GM21381 (cell line): ENCODE measurements at regions not wholly inside any gene's neighbourhood (a gene's known extent, or its start where the extent isn't known, plus 50 kb on each side); places are given as distances from the start of the nearest gene placed in this dataset.
"Not testable (repeated sequence)": the region's sequence is repeated elsewhere in the genome, so short reads cannot be mapped to it uniquely, and the experiment has no call there.

Source experiments
- ATAC-seq: cut with Tn5 transposase; IDR thresholded peaks from one replicate; pipeline ENCODE4 v1.9.1; 2021; ENCODE audit warnings: mild to moderate bottlenecking, moderate library complexity; ENCODE audit not compliant: unreplicated experiment

DNA sequence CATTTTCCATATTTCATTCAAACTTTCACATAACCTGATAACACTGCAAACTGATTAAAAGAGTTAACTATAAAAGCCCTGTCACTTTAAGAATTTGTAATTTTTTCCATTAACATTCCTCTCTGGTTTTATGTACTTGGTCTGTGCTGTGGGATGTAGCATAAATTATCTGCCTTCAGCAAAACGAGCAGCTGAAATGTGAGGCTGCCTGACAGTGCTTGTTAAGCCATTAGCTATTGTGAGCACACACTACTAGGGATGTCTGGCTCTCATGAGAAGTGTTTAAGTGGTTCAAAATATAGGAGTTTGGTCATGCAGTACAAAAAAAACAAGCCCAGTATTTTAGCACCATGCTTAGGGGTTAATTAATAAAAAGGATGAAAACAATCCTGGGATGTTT, 63.0 kb downstream of the HOXA1 start:
- ATAC-seq: no peak

DNA sequence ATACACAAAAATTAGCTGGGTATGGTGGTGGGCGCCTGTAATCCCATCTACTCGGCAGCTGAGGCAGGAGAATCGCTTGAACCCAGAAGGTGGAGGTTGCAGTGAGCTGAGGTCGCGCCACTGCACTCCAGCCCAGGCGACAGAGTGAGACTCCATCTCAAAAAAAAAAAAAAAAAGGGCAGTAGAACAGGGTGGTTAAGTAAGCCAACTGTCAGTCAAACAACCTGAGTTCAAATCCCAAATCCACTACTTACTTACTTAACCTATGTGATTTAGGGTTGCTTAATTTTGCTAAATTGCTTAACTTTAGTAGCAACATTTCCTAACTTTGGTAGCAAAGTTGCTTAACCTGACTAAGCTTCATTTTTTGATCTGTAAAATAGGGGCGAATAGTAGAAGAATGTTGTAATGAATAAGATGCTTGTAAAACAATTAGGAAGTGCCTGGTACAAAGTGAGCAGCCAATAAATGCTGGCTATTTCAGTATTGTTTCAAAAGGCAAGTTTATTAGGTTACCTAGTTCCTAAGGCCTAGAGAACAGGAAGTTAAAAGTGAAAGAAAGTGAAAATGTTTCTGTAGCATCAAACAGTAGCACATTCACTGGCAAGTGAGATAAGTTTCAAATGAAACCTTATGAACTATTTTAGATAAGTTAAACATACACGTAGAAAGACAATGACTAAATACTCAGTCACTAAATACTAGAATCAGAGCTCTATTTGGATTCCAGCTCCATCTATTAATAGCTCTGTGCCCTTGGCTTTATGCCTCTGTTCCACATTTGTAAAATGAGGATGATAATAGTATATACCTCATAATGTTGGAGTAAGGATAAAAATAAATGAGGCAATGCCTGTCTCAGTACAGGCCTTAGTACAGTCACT, 64.3 kb downstream of the HOXA1 start:
- ATAC-seq: peak; percentile 88

DNA sequence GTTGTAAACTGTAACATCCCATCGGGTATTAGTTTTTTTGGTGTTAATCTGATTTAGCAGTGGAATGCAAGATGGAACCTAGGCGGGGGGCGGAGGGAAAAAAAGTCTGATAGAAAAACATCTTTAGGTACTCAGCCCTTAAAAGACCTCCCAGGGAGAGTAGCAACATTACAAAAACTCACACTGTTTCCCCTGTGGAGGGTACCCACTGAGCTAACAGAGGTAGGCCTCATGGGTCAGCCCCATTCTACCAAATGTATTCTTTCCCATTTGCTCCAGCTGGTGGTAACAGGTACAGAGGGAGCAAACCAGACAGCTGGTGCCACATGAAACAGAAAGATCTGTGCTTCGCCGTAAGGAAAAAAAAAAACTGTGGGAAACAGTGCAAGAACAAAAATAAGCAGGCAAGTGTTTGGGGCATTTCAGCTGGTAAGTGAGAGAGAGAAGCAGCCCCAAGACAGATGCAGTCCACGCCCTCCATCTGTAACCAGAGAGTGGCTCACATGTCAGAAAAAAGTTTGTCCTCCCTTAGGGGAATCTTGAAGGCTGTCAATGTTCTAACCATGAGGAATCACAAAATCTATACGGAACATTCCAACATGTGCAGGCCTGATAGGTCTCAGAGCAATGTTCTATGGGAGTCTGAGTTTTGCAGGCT, 65.3 kb downstream of the HOXA1 start:
- no peak for ATAC-seq

DNA sequence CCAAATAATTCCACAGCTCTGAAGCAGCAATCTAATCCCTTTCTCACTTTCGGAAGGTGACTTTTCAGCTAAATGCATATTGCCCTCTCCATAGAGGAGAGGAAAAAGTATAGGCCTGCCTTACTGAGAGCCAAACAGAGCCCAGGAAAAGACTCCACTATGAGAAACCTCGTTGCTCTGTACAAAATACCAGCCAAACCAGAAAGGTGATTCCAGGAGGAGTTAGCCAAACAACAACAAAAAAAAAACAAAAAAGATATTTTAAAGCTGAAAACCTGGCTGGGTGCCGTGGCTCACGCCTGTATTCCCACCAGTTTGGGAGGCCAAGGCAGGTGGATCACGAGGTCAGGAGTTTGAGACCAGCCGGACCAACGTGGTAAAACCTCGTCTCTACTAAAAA, 70.5 kb downstream of the HOXA1 start:
- no peak for ATAC-seq

DNA sequence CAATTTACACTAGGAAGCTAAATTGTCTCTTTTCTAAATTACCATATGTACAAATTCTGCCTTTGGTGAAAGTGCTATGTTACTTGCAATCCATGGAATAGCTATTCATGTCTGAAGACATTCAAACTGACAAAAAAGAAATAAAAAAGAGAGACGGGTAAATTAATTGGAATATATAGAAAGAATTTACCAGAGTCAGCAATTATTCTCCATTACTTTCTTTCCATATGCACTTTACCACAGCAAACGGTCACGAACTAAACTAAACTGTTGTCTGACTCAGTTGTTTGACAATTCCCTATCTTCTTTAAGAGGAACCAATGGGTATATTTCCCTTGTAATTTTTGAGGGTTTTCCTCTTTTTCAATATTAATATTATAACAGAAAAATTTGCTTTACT, 85.7 kb downstream of the HOXA1 start:
- no peak for ATAC-seq

DNA sequence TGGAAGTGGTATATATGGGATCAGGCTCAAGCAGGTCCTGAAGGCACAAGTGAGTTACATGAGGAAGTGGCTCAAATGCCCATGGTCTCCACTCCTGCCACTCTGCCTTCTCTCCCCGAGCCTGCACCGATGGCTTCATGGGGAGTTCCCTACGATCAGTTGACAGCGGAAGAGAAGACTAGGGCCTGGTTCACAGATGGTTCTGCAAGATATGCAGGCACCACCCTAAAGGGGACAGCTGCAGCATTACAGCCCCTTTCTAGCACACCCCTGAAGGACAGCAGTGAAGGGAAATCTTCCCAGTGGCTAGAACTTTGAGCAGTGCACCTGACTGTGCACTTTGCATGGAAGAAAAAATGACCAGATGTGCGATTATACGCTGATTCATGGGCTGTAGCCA, 95.3 kb downstream of the HOXA1 start:
- ATAC-seq: no peak

DNA sequence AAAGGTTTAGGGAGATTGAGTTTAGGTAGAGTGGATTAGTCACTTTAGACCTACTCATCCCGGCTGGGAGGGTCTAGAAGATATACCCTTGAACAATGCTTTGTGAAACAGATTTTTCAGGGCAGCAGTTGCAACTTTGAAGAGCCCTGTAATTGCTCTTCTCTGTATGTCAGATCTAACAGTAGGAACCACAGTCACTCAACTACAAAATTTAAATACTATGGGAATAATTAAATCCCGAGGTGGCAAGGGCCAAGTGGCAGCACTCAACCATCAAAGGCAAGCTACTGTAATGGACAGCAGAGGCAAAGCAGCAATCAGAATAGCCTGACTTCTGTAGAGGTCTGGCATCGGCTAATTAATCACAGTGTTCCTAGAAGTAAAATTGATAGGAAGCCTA, 97.5 kb downstream of the HOXA1 start:
- not testable (repeated sequence) for ATAC-seq

DNA sequence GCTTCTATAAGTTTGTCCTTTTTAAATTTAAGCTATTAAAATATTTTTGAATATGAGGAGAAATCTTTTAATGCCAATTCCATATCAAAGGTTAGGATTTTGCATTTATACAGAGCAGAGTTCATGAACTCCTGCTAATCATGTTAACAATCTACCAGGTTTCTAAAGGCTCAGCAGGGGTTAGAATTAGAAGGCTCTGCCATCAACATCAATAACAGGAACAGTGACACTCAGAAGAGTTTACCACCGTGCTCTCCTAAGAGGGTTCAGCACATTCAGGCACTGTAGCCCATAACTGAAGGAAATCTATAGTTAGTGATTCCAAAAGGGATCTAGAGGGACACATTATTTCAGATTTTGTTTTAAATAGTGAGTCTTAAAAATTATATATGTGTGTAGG, 100.1 kb downstream of the HOXA1 start:
- no peak for ATAC-seq

DNA sequence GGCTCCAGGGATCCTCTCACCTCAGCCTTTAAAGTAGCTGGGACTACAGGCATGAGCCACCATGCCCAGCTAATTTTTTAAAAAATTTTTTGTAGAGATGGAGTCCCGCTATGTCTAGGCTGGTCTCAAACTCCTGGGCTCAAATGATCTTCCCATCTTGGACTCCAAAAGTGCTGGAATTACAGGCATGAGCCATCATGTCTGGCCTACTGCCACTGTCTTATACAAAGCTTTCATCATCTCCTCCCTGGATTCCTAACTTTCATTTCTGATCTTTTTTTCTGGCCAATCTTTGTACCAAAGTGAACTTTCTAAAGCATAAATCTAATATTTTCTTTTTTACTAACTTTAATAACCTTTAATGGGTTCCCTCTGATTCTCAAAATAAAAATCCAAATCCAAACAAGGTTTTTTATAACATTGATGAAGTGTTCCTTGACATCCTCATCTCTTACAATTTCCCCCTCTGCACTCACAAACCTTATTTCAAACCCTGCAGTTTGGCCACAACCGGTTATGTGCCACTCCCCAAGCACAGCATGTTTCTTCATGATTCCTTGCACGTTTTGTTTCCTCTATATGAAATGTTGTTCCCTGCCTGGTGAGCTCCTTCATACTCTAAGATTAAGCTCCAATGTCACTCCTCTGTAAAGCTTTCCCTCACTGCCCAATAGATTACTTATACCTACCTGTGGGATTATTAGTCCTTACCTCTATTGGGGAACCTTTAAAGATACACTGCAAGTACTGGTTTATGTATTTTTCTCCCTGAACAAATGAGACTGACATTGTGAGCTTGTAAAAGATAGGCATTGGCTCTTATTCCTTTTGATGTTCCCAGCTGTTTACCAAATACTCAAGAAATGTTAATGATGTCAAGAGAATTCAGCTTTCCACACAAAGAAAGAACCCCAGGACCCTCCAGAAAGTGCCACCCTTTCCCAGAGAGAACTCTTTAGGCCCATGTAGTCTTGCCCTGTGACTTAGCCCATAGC, 101.7 kb downstream of the HOXA1 start:
- ATAC-seq: no peak

DNA sequence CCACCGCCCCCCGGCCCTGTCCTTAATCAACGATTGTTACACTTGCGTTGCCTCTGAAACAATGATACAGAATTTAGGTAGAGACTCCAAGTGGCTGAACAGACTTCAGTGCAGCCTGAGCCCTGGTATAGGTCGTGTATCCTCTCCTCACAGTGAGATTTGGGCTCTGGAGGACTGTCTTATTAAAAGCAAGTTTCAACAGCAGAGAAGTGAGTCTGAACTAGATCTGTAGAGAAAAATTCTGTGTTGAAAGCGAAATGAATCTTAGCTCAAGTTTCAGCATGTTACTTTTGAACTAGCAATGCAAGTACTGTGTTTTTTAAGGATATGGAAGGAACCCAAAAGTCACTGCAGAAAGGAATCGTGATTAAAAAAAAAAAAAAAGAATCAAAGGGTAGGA, 103.1 kb downstream of the HOXA1 start:
- no peak for ATAC-seq

DNA sequence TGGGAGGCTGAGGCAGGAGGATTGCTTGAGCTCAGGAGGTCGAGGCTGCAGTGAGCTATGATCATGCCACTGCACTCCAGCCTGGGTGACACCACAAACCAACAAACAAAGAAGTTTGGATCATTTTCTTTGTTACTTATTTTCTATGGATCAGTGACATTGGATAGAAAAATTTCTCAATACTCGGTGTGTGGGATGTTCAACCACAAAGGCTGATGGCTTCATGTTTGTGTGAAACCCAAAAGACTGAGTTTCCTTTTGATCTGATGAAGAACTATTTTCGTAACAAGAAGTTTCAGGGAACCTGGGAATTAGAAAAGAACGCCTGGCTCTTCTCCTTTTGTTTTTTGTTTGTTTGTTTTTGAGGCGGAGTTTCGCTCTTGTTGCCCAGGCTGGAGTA, 104.0 kb downstream of the HOXA1 start:
- ATAC-seq: no peak

DNA sequence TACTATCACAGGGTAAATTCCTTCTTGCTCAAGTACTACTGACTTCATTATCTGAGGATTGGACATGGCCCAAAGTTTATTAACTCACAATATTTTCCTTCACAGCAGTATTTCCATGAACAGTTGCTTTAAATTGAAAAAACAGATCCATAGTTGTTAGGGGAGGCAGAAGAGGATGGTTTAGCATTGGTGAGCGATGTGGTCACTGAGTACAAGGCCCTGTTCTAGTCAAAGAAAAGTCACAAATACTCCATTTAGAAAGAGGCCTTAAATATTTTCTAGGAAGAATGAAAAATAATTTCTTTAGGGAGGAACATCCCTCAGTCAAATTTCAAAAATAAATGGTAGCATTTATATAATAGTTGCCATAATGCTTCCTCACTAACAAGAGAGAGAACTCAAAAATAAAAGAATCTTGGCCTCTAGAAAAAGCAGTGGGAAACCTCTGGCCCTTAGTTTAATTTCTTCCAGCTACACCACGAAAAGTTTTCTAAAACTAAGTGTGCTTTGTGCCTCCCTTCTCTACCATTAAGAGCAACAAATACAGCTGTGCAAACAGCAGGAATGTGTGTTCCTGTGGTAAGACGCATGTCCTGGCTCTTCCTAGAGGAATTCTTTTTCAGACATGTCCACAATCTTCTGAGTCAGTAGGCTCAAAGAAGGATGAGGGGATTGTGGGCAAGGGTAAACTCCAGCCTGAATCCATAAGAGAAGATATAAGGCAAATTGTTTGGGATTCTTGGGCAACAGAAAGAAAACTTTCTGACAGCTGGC, 105.7 kb downstream of the HOXA1 start:
- ATAC-seq: no peak

DNA sequence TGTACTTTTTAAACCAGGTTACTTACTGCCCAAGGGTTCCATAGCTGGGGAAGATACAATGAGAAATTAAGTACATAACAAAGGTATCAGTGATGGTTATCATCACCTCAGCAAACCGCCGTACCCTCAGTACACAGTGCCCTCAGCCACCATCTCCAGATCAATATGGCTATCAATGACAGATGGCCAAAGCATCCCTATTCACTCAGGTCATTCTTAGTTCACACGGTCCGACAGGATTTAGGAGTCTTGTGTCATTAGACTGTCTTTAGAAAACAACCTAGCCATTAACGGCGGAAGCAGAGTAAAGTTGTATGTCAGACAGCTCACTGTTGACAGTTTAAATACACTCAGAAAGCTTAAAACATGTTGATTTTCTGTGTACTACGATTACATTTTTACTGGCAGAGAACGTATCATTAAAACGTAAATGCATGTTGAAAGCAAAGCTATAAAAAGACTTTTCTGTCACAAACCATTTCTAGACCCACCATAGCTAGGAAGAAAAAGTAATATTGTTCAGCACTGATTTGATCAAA, 106.9 kb downstream of the HOXA1 start:
- no peak for ATAC-seq

DNA sequence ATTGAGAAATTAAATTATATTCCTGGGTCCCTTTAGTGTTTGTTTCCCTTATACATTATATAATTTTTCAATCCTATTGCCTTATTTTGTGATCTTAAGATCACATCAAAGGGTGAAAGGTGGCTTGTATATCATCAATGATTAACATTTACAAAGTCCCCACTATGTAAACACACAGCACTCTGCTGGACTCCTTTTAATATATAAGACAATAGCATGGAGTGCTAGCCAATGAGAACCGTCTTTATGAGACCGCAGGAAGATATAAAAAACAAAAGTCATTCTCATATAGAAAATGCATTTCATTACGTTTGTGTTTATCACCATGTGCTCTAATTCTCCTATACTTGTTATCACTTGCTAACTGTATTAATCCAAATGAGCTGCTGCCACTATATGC, 108.5 kb downstream of the HOXA1 start:
- ATAC-seq: no peak

DNA sequence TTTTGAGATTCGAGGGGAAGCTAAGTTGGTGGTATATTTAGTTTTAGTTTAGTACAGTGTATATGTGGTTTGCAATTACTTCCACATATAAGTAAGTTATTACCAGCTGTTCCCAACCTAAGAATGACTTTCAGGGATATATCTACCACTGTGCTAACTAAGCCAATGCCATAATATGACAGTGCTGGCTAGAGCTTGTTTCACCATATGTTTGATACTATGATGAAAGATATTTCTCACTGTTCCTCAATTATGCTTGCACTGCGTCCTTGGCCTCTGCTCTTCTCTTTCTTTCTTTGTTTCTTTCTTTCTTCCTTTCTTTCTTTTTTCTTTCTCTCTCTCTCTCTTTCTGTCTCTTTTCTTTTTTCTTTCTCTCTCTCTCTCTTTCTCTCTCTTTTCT, 113.8 kb upstream of the SKAP2 start:
- no peak for ATAC-seq

DNA sequence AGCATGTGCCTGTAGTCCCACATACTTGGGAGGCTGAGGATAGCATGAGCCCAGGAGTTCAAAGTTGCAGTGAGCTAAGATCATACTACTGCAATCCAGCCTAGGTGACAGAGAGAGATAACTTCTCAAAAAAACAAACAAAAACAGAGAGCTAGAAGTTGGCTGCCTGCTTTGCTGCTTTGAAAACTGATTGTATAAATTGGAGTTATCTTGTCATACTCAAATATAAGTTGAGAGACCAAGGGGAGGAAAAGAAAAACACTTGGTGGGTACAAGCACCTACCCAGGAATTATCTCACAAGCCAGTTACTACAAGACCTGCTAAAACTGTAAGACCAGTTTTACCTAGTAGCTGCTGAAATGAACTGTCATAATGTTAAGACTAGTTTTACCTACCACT, 112.5 kb upstream of the SKAP2 start:
- no peak for ATAC-seq

DNA sequence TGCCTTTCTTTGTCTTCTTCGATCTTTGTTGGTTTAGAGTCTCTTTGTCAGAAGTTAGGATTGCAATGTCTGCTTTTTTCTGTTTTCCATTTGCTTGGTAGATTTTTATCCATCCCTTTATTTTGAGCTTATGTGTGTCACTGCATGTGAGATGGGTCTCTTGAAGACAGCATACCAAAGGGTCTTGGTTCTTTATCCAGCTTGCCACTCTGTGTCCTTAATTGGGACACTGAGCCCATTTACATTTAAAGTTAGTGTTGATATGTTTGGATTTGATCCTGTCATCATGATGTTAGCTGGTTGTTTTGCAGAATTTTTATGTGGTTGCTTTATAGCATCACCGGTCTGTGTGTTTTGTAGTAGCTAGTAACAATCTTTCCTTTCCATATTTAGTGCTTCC, 107.5 kb upstream of the SKAP2 start:
- not testable (repeated sequence) for ATAC-seq

DNA sequence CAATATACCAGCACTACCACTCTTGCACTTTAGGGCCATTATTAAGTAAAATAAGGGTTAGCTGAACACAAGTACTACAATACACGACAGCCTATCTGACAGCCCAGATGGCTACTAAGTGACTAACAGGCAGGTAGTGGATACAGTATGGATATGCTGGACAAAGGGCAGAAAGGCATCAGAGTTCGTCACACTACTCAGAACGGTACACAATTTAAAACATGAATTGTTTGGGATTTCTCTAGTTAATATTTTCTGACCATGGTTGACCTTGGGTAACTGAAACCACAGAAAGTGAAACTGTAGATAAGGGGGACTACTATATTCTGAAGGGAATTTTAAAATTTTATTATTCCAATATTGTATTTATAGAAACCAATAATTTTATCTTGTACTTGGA, 101.3 kb upstream of the SKAP2 start:
- no peak for ATAC-seq

DNA sequence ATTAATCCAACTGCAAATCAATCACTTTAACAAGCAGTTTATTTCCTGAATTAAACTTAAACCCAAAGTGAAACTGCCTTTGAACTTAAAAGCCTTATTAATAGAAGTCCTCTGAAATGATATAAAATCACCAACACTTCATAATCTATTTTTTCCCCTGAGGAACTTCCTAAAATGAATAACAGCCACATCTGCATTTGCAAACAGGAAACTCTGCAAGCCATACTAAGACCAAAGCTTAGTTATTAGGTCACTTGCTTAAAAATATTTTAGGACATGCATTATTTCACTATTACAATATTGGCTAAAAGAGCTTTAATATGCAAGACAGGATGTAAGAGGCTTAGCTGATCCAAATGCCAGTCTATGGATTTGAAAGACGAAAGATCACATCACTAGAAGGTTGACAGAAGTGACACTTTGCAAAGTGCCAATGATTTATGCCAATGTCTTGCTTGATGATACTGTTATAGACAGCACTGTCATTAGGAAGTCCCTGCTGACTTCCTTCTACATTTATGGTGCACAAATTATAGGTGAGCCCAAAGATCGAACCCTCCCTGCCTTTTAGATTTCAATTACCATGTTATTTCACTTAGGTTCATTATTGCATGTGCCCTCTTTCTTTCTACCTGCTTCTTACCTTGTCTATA, 99.9 kb upstream of the SKAP2 start:
- no peak for ATAC-seq

DNA sequence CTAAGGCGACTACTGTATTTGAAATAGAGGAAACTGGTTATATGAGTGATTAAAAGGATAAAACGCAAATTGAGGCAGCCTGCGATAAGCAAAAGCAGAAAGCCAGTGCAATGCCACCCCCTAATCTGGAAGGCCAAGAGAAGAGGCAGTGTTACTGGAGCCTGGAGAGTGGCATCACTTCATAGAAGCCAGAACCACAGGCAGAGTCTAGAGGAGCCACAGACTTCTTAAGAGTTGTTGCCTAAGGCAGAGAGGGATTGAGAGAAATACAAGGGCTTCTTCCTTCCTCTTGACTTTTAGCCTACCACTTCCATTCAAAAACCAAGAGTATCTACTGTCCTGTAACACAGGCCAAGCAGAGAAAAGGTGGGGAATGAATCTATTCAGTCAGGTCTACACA, 94.9 kb upstream of the SKAP2 start:
- no peak for ATAC-seq
